ENCODE measurements at regions not wholly inside any gene's neighbourhood (a gene's known extent, or its start where the extent isn't known, plus 50 kb on each side); places are given as distances from the start of the nearest gene placed in this dataset.

GRCh38 chr5:91443761-91444467 lies 60.8 kb upstream of the ARRDC3 start:
- DNase-seq (no peak), ATAC-seq (no peak)
- Histone ChIP-seq H3K9me3 (no peaks in the 10 kb centered on the region), H3K27ac (no peak overlapping the region), H3K27me3 (no peaks in the 10 kb centered on the region), H3K4me3 (no peak overlapping the region), H3K4me1 (peaks cover 0 to 4% (median 0%) of the 10 kb centered on the region in 4 donors), H3K36me3 (no peaks in the 10 kb centered on the region)
- WGBS (ENCODE audit: insufficient coverage, low coverage, low lambda C conversion rate, missing lambda C conversion rate) = 100% methylated on average over 1 of the region's 1 CpG
- TF ChIP-seq, protein P1, sequence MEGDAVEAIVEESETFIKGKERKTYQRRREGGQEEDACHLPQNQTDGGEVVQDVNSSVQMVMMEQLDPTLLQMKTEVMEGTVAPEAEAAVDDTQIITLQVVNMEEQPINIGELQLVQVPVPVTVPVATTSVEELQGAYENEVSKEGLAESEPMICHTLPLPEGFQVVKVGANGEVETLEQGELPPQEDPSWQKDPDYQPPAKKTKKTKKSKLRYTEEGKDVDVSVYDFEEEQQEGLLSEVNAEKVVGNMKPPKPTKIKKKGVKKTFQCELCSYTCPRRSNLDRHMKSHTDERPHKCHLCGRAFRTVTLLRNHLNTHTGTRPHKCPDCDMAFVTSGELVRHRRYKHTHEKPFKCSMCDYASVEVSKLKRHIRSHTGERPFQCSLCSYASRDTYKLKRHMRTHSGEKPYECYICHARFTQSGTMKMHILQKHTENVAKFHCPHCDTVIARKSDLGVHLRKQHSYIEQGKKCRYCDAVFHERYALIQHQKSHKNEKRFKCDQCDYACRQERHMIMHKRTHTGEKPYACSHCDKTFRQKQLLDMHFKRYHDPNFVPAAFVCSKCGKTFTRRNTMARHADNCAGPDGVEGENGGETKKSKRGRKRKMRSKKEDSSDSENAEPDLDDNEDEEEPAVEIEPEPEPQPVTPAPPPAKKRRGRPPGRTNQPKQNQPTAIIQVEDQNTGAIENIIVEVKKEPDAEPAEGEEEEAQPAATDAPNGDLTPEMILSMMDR (IDR thresholded peaks at IDR 0.05) = no peak
- no peak for TF ChIP-seq POLR2A (IDR thresholded peaks at IDR 0.05)
- intact Hi-C loops (cut with DNase I) = no loop called here

- no peaks in the 10 kb centered on the region for H3K27me3 ChIP-seq
- intact Hi-C loops (cut with DNase I) = no loop called here
- TF ChIP-seq, protein P1 (IDR thresholded peaks at IDR 0.05) = no peak
- TF ChIP-seq POLR2A (IDR thresholded peaks at IDR 0.05) = no peak
- ATAC-seq (peak in 1 of 4 donors; percentile 55), DNase-seq (no peak)
- no peak overlapping the region for H3K4me3 ChIP-seq
- H3K27ac ChIP-seq = no peak overlapping the region
- H3K9me3 ChIP-seq = no peaks in the 10 kb centered on the region
- H3K36me3 ChIP-seq = no peaks in the 10 kb centered on the region
- 80% methylated on average over 1 of the region's 1 CpG for WGBS (ENCODE audit: insufficient coverage, low coverage, low lambda C conversion rate, missing lambda C conversion rate)
- H3K4me1 ChIP-seq = no peaks in the 10 kb centered on the region
Observed at GRCh38 chr5:91443023-91443422, 59.9 kb upstream of the ARRDC3 start.

DNA sequence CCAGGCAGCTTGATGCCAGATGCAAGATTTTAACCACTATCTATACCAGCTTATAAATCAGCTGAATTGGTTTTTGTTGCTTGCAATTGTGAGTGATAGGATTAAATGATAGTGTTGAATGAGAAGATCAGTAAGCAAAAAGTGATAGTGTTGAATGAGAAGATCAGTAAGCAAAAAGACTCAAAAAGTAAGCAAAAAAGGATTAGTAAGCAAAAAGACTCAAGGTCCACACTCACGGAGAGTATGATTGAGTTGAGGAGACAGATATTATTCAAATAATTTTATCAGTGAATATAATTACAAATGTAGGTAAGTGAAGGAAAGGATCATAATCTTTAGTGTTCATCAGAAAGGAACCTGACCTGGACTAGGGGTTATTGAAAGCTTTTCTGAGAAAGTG lies 58.0 kb upstream of the ARRDC3 start:
- no peak for ATAC-seq
- intact Hi-C loops (cut with DNase I) = no loop called here
- Histone ChIP-seq H3K4me3 (no peak overlapping the region), H3K36me3 (no peaks in the 10 kb centered on the region), H3K9me3 (no peaks in the 10 kb centered on the region), H3K27ac (no peak overlapping the region), H3K27me3 (no peaks in the 10 kb centered on the region), H3K4me1 (peaks cover 0 to 6% (median 3%) of the 10 kb centered on the region in 4 donors)
- 100% methylated on average over 1 of the region's 1 CpG for WGBS (ENCODE audit: insufficient coverage, low coverage, low lambda C conversion rate, missing lambda C conversion rate)
- no peak for DNase-seq
- TF ChIP-seq POLR2A (IDR thresholded peaks at IDR 0.05) = no peak
- TF ChIP-seq, protein P1 (IDR thresholded peaks at IDR 0.05) = no peak

- no peaks in the 10 kb centered on the region for H3K27me3 ChIP-seq
- H3K9me3 ChIP-seq = no peaks in the 10 kb centered on the region
- peaks cover 0 to 6% (median 3%) of the 10 kb centered on the region in 4 donors for H3K4me1 ChIP-seq
- no peaks in the 10 kb centered on the region for H3K36me3 ChIP-seq
- ATAC-seq = peak in 2 of 4 donors; percentile 28 to 36
- H3K4me3 ChIP-seq = no peak overlapping the region
- H3K27ac ChIP-seq = no peak overlapping the region
- DNase-seq = no peak
- intact Hi-C loops (cut with DNase I) = no loop called here
- 100% methylated on average over 1 of the region's 1 CpG for WGBS (ENCODE audit: insufficient coverage, low coverage, low lambda C conversion rate, missing lambda C conversion rate)
- TF ChIP-seq, protein P1 (IDR thresholded peaks at IDR 0.05) = no peak
- TF ChIP-seq POLR2A (IDR thresholded peaks at IDR 0.05) = no peak
Observed at GRCh38 chr5:91438871-91439270, 55.8 kb upstream of the ARRDC3 start.
